CD4-positive, alpha-beta T cell treated with Interleukin-6 for 4 hours (primary cell): ENCODE measurements at regions not wholly inside any gene's neighbourhood (a gene's known extent, or its start where the extent isn't known, plus 50 kb on each side); places are given as distances from the start of the nearest gene placed in this dataset.

Experiments used
- DNase-seq: peaks from one replicate; pipeline ENCODE4 v3.0.0-alpha.2; 2020; ENCODE audit warnings: mixed read lengths

GRCh38 chr1:5514527-5515183 is 477.6 kb downstream of the NPHP4 start:
- DNase-seq, result peak; percentile 68

GRCh38 chr1:5513846-5514526 is 478.2 kb downstream of the NPHP4 start:
- DNase-seq, result no peak

- DNase-seq, result no peak
Observed at GRCh38 chr1:5513179-5513578, 479.0 kb downstream of the NPHP4 start.

GRCh38 chr1:5511381-5512097 is 480.7 kb downstream of the NPHP4 start:
- DNase-seq, result no peak

- DNase-seq, result peak; percentile 69
Observed at GRCh38 chr1:5509664-5510452, 482.4 kb downstream of the NPHP4 start.

- DNase-seq, result no peak
Observed at GRCh38 chr1:5508669-5509330, 483.4 kb downstream of the NPHP4 start.

- no peak for DNase-seq
Observed at GRCh38 chr1:5507340-5507739, 484.9 kb downstream of the NPHP4 start.

GRCh38 chr1:5506634-5507033 is 485.6 kb downstream of the NPHP4 start:
- no peak for DNase-seq

- no peak for DNase-seq
Observed at GRCh38 chr1:5505944-5506343, 486.3 kb downstream of the NPHP4 start.

- DNase-seq, result no peak
Observed at GRCh38 chr1:5504364-5504740, 487.9 kb downstream of the NPHP4 start.

- DNase-seq, result no peak
Observed at GRCh38 chr1:5503556-5504363, 488.5 kb downstream of the NPHP4 start.

GRCh38 chr1:5502311-5503194 is 489.7 kb downstream of the NPHP4 start:
- no peak for DNase-seq

GRCh38 chr1:5501206-5501930 is 490.9 kb downstream of the NPHP4 start:
- no peak for DNase-seq

GRCh38 chr1:5500541-5500940 is 491.7 kb downstream of the NPHP4 start:
- DNase-seq, result no peak

GRCh38 chr1:5497503-5497902 is 494.7 kb downstream of the NPHP4 start:
- no peak for DNase-seq

GRCh38 chr1:5495596-5496410 is 496.4 kb downstream of the NPHP4 start:
- DNase-seq, result no peak

GRCh38 chr1:5494518-5494917 is 497.7 kb downstream of the NPHP4 start:
- DNase-seq, result no peak

GRCh38 chr1:5493851-5494311 is 498.3 kb downstream of the NPHP4 start:
- no peak for DNase-seq

GRCh38 chr1:5493275-5493674 is 498.9 kb downstream of the NPHP4 start:
- no peak for DNase-seq
